ENCODE measurements at regions not wholly inside any gene's neighbourhood (a gene's known extent, or its start where the extent isn't known, plus 50 kb on each side); places are given as distances from the start of the nearest gene placed in this dataset.

- no peak for DNase-seq (ENCODE audit: low spot score)
Measured at GRCh38 chr13:34886121-34886875, 55.8 kb upstream of the NBEA start.

GRCh38 chr13:34886987-34887386, 55.1 kb upstream of the NBEA start:
- DNase-seq (ENCODE audit: low spot score): no peak

Measured in iPS-NIHi11 (cell line).